ENCODE measurements at regions not wholly inside any gene's neighbourhood (a gene's known extent, or its start where the extent isn't known, plus 50 kb on each side); places are given as distances from the start of the nearest gene placed in this dataset.

DNA sequence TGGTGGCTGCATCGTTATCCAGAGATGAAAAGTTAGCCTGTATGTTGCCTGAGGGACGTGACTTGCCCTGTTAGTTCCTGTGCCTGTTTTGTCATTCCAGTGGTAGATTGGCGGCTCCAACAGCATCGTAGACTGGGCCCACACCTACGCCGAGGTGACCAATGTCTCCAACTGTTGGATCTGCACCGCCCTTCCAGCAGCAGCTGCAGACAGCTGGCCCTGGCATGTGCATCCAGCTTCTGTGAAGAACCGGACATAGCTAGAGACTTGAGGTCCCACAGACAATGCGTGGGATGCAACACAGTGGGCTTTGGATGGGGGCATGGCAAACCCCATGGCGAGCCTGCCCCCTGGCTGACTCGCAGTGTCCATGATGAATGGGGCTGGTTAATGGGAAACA is 93.0 kb upstream of the TMPO start:
- DNase-seq = no peak

GRCh38 chr12:98422812-98423211 is 92.6 kb upstream of the TMPO start:
- DNase-seq = no peak

GRCh38 chr12:98423963-98424362 is 91.4 kb upstream of the TMPO start:
- no peak for DNase-seq

DNA sequence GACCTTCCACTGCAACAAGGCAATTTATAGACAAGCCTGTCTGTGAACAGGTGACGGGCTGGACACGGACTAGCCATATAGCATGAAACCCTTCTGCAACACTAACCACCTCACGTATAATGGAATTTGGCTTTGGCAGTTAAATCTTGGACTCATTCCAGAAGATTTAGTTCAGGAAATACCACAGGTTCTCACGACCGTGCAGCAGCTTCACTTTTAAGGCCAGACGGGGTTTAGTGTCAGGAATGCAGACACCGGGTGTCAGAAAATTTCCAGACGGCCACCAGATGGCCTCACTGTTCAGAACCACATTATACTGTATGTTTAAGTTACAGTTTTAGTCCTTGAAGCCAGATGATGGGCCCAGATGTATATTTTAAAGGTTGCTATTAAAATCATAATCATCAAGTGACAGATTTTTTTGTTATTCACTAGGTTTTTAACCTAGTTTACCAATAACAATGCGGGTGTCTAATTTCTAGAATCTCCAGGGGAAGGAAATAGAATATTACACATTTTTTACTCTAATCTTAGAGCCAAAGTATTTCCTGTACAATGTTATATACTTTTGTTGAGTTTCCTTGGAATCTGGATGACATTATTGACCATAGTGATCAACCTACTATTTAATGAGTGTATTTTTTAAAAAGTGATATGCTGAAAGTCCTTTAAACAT is 90.5 kb upstream of the TMPO start:
- DNase-seq = peak in 31 of 51 donors; percentile 3 to 61 (median 30)

- DNase-seq = no peak
Observed at GRCh38 chr12:98425859-98426258, 89.5 kb upstream of the TMPO start.

DNA sequence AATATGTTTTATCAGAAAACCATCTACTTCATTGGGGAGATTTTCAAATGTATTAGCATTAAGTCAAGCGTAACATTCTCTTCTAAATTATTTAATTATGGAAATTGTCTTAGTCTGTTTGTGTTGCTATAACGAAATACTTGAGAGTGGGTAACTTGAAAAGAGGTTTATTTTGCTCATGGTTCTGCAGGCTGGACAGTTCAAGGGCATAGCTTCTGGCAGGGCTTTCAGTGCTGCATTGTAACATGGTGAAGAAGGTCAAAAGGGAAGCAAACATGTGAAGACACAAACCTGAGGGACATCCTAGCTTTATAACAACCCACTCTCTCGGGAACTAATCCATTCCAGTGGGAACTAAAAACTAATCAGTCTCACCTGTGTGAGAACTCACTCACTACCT is 84.3 kb upstream of the TMPO start:
- DNase-seq = no peak

GRCh38 chr12:98437166-98437565 is 78.2 kb upstream of the TMPO start:
- DNase-seq = no peak

- DNase-seq = no peak
Observed at GRCh38 chr12:98437806-98438595, 77.4 kb upstream of the TMPO start.

- no peak for DNase-seq
Observed at GRCh38 chr12:98438656-98439230, 76.6 kb upstream of the TMPO start.

DNA sequence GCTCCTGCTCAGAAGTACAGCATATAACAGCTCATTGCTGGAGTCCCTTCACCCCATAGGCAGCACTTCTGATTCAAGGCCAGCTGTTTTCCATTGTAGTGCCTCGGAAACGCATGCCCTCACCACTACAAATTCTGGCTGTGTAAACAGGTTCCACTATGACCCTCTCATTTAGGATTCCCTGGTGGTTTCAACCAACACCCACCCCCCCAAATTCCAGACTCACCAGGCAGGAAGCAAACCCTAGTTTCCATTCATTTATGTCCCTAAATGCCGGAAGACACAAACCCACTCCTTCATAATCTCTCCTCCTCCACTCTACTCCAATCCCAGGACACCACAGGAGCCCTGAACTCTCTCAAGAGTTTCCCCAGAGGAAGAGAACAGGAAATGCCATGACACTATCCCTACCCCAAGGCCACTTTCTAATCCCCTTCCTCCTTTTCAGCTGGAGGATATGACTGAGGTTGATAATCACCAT is 75.9 kb upstream of the TMPO start:
- no peak for DNase-seq

DNA sequence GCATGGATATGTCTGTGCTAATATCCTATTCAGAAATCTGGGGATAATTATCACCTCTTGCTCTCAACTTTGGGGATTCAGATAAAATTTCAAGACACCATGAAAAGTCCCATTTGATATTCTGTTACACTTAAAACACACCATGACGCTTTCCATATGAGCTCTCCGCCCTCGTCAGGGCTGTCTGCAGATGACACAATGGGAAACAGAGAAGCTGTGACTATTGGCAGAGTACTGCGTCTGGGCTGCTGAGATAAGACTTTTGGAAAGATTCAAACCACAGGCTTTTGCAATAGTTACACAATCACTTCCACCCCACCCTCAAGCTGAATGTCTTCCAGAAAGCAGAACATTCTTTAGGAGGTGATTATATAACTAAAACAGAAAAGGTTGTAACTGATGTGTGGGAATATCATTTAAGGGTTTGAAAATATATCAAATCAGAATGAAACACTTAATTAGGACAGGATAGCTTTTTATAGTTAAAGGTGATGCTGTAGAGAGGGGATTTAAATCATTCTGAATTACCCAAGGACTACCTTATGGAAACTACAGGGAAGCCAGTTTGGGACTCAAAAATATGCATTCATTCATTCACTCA is 75.3 kb upstream of the TMPO start:
- DNase-seq = peak in 15 of 51 donors; percentile 2 to 54 (median 15)

DNA sequence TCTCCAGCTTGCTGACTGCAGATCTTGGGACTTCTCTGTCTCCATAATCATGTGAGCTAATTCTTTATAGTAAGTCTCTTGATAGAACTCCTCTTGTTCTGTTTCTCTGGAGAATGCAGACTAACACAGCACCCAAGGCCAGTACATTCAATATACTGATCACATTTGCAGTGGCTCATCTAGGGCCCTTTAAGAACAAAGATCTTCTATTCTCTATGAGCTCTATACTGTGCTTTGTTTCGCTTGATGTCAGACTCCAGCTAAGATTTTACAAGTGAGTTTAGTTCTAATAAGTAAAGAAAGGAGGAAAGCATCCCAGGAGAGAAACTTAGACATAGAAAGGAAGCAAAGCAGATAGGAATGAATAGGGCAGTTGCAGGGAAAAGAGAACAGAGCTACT is 69.3 kb upstream of the TMPO start:
- DNase-seq = no peak

GRCh38 chr12:98446682-98447081 is 68.7 kb upstream of the TMPO start:
- no peak for DNase-seq

DNA sequence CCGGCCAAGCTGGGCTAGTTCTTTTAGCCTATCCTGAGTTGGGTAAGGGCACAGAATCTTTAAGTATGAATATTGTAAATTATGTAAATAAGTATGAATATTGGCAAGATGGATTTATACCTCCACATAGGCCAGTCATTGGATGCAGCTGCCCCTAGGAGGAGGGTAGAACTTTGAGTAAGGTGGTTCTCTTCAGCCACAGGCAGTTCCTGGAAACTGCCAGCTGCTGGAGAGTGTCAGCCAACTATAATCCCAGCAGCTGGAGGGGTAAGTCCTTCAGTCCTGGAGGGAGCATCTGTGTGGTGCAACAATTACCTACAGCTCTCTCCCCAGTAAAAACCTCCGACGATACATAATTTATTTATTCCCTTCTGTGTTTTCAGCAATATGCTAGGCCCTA is 65.8 kb upstream of the TMPO start:
- no peak for DNase-seq

- DNase-seq = peak in 1 of 51 donors; percentile 12
Observed at GRCh38 chr12:98453070-98453469, 62.3 kb upstream of the TMPO start.

DNA sequence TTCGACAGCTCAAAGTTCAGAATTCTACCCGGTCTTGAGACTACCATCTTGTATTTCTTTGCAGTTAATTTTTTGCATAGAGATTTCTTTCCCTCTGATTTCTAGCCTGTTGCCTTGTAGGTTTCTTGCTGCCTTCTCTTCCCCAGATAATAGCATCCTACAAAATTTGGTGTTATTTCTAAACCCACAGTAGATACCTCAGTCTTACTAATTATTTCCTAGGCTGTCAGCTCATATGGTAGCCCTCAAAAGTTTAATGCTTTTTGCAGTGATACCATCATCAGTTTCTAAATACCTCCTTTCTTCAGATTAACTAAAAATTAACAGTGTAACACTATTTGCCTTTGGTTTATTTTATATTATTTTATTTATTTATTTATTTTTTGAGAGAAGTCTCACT is 61.9 kb upstream of the TMPO start:
- DNase-seq = no peak

GRCh38 chr12:98456041-98456440 is 59.3 kb upstream of the TMPO start:
- no peak for DNase-seq

GRCh38 chr12:98456576-98457573 is 58.5 kb upstream of the TMPO start:
- DNase-seq = peak in 23 of 51 donors; percentile 2 to 73 (median 11)

DNA sequence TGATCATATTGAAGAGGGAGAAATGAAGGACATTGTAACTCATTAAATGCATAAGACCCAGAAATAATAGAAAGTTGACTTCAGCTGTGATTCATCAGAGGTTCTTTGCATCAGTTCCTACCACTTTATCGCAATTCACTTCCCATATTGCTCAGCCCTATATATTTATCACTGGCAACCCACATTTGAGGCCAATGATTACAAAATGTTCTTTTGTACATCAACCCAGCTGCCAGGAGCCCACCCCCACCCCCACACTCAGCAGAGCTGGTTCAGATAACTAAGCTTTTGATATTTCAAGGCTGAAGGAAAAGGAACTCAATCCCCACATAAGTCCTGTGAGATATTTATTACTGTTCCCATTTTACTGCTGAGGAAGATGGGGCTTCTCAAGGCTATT is 51.2 kb upstream of the TMPO start:
- DNase-seq = peak in 1 of 51 donors; percentile 29

DNA sequence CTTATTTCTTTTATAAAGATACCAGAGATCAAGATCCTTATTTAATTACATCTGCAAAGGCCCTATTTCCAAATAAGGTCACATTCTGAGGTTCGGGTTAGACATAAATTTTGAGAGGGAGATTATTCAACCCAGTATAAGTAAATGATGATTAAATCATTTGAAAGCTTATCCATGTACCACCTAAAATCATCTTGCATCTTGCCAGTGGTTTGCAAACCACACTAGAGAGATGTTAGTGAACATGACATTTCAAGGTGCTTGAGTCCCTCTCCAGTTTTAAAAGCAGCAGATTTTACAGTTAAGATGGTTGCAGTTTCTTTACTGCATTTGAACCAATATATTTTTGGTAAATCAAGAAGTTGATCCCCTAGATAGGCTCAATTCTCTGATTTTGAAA is 49.9 kb upstream of the TMPO start:
- no peak for DNase-seq

Measured in hypothalamus (tissue), 51 donors.